ENCODE measurements at regions not wholly inside any gene's neighbourhood (a gene's known extent, or its start where the extent isn't known, plus 50 kb on each side); places are given as distances from the start of the nearest gene placed in this dataset.

DNA sequence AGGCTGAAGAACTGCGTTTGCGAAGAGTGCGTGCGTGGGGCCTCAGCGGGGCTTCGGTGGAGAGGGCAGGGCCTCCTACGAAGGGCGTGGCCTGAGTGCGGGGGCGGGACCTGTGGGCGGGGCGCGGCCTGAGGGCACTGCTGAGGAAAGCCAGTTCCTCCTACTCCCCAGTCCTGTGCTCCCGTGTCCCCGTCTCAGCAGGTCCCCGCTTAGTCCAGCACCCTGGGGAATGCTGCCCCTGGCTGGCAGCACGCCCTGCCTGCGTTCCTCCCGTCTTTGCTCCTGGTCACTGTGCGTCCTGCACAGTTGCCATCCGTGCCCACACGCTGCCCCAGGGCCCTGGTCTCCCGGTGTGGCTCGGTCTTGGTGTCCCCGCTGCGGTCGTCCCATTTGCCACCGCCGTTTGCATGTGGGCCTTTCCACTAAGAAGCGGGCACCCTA lies 177.1 kb downstream of the ZNF248 start (continued):
- TF ChIP-seq, protein P1, sequence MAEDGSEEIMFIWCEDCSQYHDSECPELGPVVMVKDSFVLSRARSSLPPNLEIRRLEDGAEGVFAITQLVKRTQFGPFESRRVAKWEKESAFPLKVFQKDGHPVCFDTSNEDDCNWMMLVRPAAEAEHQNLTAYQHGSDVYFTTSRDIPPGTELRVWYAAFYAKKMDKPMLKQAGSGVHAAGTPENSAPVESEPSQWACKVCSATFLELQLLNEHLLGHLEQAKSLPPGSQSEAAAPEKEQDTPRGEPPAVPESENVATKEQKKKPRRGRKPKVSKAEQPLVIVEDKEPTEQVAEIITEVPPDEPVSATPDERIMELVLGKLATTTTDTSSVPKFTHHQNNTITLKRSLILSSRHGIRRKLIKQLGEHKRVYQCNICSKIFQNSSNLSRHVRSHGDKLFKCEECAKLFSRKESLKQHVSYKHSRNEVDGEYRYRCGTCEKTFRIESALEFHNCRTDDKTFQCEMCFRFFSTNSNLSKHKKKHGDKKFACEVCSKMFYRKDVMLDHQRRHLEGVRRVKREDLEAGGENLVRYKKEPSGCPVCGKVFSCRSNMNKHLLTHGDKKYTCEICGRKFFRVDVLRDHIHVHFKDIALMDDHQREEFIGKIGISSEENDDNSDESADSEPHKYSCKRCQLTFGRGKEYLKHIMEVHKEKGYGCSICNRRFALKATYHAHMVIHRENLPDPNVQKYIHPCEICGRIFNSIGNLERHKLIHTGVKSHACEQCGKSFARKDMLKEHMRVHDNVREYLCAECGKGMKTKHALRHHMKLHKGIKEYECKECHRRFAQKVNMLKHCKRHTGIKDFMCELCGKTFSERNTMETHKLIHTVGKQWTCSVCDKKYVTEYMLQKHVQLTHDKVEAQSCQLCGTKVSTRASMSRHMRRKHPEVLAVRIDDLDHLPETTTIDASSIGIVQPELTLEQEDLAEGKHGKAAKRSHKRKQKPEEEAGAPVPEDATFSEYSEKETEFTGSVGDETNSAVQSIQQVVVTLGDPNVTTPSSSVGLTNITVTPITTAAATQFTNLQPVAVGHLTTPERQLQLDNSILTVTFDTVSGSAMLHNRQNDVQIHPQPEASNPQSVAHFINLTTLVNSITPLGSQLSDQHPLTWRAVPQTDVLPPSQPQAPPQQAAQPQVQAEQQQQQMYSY (CRISPR knock-in tag; IDR thresholded peaks at IDR 0.05) = no peak
- no peak for TF ChIP-seq ZNF138 (CRISPR knock-in tag; conservative IDR thresholded peaks at IDR 0.05)
- no peak for TF ChIP-seq FOXP1 (CRISPR knock-in tag; IDR thresholded peaks at IDR 0.05; ENCODE audit: borderline replicate concordance)
- TF ChIP-seq ZNF121 (CRISPR knock-in tag; IDR thresholded peaks at IDR 0.05) = no peak
- no peak for TF ChIP-seq TEAD1 (CRISPR knock-in tag; IDR thresholded peaks at IDR 0.05)
- no peak for TF ChIP-seq TEAD4 (CRISPR knock-in tag; IDR thresholded peaks at IDR 0.05)
- TF ChIP-seq, protein P2, sequence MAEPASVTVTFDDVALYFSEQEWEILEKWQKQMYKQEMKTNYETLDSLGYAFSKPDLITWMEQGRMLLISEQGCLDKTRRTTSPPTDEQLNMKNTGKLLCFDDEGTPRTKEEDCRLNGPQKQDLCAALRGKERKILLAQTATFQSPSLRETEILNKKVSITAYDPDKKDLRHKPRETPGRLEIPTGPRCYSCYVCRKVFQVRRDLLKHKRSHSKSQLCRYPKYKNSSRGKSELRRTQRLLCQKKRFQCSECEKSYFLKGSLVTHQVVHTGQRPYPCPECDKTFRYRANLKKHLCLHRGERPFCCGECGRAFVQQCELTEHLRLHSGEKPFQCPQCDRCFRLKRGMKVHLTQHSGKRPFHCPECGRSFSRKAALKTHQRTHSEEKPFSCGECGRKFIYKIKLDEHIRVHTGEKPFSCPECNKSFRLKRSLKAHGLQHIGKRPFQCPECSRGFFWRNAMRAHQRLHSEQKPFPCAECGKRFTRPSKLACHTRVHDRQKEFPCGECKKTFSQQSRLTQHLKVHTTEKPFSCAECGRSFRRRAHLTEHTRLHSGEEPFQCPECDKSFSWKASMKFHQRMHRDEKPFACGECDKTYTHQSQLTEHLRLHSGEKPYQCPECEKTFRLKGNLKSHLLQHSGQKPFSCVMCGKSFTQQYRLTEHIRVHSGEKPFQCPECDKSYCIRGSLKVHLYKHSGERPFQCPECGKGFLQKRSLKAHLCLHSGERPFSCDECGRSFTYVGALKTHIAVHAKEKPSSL (CRISPR knock-in tag; conservative IDR thresholded peaks at IDR 0.05) = no peak

DNA sequence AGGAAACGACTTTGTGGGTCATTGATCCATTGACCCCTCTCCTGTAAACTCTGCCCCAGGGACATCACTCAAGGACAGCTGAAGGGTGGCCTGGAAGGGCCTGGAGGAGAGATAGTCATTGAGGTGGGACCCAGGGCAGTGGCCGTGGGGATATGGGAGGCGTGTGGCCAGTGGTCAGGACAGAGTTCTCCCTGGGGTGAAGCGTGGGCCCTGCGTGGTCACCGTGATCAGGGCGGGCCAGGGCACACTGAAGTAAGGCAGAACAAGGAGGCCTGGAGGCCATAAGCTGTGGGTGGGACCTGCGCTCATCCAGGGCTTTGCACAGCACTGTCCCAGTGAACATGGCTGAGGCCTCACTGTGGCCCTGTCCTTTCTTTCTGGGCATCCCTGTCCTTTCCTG lies 177.9 kb downstream of the ZNF248 start:
- ATAC-seq = no peak
- Mint-ChIP-seq H3K4me3 (no peak overlapping the region), H3K9me3 (peaks cover 61% of the 10 kb centered on the region), H3K27me3 (ENCODE audit: low read depth) (no peaks in the 10 kb centered on the region; the same call in none of the 2 replicates), H3K27ac (no peak overlapping the region), H3K36me3 (peaks cover 54% of the 10 kb centered on the region), H3K4me1 (no peaks in the 10 kb centered on the region)
- no peak for TF ChIP-seq ELF4 (CRISPR knock-in tag; IDR thresholded peaks at IDR 0.05; ENCODE audit: low read depth)
- TF ChIP-seq, protein P3, sequence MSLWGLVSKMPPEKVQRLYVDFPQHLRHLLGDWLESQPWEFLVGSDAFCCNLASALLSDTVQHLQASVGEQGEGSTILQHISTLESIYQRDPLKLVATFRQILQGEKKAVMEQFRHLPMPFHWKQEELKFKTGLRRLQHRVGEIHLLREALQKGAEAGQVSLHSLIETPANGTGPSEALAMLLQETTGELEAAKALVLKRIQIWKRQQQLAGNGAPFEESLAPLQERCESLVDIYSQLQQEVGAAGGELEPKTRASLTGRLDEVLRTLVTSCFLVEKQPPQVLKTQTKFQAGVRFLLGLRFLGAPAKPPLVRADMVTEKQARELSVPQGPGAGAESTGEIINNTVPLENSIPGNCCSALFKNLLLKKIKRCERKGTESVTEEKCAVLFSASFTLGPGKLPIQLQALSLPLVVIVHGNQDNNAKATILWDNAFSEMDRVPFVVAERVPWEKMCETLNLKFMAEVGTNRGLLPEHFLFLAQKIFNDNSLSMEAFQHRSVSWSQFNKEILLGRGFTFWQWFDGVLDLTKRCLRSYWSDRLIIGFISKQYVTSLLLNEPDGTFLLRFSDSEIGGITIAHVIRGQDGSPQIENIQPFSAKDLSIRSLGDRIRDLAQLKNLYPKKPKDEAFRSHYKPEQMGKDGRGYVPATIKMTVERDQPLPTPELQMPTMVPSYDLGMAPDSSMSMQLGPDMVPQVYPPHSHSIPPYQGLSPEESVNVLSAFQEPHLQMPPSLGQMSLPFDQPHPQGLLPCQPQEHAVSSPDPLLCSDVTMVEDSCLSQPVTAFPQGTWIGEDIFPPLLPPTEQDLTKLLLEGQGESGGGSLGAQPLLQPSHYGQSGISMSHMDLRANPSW (CRISPR knock-in tag; conservative IDR thresholded peaks at IDR 0.05; ENCODE audit: low read depth) = no peak
- TF ChIP-seq, protein P4, sequence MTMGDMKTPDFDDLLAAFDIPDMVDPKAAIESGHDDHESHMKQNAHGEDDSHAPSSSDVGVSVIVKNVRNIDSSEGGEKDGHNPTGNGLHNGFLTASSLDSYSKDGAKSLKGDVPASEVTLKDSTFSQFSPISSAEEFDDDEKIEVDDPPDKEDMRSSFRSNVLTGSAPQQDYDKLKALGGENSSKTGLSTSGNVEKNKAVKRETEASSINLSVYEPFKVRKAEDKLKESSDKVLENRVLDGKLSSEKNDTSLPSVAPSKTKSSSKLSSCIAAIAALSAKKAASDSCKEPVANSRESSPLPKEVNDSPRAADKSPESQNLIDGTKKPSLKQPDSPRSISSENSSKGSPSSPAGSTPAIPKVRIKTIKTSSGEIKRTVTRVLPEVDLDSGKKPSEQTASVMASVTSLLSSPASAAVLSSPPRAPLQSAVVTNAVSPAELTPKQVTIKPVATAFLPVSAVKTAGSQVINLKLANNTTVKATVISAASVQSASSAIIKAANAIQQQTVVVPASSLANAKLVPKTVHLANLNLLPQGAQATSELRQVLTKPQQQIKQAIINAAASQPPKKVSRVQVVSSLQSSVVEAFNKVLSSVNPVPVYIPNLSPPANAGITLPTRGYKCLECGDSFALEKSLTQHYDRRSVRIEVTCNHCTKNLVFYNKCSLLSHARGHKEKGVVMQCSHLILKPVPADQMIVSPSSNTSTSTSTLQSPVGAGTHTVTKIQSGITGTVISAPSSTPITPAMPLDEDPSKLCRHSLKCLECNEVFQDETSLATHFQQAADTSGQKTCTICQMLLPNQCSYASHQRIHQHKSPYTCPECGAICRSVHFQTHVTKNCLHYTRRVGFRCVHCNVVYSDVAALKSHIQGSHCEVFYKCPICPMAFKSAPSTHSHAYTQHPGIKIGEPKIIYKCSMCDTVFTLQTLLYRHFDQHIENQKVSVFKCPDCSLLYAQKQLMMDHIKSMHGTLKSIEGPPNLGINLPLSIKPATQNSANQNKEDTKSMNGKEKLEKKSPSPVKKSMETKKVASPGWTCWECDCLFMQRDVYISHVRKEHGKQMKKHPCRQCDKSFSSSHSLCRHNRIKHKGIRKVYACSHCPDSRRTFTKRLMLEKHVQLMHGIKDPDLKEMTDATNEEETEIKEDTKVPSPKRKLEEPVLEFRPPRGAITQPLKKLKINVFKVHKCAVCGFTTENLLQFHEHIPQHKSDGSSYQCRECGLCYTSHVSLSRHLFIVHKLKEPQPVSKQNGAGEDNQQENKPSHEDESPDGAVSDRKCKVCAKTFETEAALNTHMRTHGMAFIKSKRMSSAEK (CRISPR knock-in tag; IDR thresholded peaks at IDR 0.05; ENCODE audit: borderline replicate concordance) = no peak
- no peak for TF ChIP-seq NFE2L1 (CRISPR knock-in tag; IDR thresholded peaks at IDR 0.05)
- TF ChIP-seq GRHL2 (CRISPR knock-in tag; IDR thresholded peaks at IDR 0.05; ENCODE audit: insufficient replicate concordance, severe bottlenecking) = no peak
- TF ChIP-seq, protein P5, sequence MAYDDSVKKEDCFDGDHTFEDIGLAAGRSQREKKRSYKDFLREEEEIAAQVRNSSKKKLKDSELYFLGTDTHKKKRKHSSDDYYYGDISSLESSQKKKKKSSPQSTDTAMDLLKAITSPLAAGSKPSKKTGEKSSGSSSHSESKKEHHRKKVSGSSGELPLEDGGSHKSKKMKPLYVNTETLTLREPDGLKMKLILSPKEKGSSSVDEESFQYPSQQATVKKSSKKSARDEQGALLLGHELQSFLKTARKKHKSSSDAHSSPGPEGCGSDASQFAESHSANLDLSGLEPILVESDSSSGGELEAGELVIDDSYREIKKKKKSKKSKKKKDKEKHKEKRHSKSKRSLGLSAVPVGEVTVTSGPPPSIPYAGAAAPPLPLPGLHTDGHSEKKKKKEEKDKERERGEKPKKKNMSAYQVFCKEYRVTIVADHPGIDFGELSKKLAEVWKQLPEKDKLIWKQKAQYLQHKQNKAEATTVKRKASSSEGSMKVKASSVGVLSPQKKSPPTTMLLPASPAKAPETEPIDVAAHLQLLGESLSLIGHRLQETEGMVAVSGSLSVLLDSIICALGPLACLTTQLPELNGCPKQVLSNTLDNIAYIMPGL (CRISPR knock-in tag; IDR thresholded peaks at IDR 0.05) = no peak
- no peak for TF ChIP-seq SOX15 (CRISPR knock-in tag; IDR thresholded peaks at IDR 0.05)
- TF ChIP-seq ZNF232 (CRISPR knock-in tag; IDR thresholded peaks at IDR 0.05) = no peak
- TF ChIP-seq, protein P6, sequence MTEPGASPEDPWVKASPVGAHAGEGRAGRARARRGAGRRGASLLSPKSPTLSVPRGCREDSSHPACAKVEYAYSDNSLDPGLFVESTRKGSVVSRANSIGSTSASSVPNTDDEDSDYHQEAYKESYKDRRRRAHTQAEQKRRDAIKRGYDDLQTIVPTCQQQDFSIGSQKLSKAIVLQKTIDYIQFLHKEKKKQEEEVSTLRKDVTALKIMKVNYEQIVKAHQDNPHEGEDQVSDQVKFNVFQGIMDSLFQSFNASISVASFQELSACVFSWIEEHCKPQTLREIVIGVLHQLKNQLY (CRISPR knock-in tag; IDR thresholded peaks at IDR 0.05) = no peak
- TF ChIP-seq TEAD4 (CRISPR knock-in tag; IDR thresholded peaks at IDR 0.05) = no peak
- TF ChIP-seq, protein P7, sequence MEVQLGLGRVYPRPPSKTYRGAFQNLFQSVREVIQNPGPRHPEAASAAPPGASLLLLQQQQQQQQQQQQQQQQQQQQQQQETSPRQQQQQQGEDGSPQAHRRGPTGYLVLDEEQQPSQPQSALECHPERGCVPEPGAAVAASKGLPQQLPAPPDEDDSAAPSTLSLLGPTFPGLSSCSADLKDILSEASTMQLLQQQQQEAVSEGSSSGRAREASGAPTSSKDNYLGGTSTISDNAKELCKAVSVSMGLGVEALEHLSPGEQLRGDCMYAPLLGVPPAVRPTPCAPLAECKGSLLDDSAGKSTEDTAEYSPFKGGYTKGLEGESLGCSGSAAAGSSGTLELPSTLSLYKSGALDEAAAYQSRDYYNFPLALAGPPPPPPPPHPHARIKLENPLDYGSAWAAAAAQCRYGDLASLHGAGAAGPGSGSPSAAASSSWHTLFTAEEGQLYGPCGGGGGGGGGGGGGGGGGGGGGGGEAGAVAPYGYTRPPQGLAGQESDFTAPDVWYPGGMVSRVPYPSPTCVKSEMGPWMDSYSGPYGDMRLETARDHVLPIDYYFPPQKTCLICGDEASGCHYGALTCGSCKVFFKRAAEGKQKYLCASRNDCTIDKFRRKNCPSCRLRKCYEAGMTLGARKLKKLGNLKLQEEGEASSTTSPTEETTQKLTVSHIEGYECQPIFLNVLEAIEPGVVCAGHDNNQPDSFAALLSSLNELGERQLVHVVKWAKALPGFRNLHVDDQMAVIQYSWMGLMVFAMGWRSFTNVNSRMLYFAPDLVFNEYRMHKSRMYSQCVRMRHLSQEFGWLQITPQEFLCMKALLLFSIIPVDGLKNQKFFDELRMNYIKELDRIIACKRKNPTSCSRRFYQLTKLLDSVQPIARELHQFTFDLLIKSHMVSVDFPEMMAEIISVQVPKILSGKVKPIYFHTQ (CRISPR knock-in tag; IDR thresholded peaks at IDR 0.05) = no peak
- TF ChIP-seq EMX1 (CRISPR knock-in tag; IDR thresholded peaks at IDR 0.05) = no peak
- DNase-seq (ENCODE audit: low spot score) = no peak
- ChIA-PET CTCF (no interaction called here), POLR2A (no interaction called here)
